Vagina (tissue), 2 donors: ENCODE measurements at regions not wholly inside any gene's neighbourhood (a gene's known extent, or its start where the extent isn't known, plus 50 kb on each side); places are given as distances from the start of the nearest gene placed in this dataset.

Source experiments
- CTCF ChIP-seq, 3 experiments: fragments of 450-650 bp in 2 of 3; fragments of 200-600 bp in 1 of 3; sonication (generic) in 1 of 3; IDR thresholded peaks; one replicate each; pipeline ENCODE4 v1.5.1; 2017 to 2019; ENCODE audit warnings: antibody characterized with exemption in 3 of 3, mild to moderate bottlenecking in 2 of 3, moderate library complexity in 2 of 3
- POLR2A ChIP-seq, 2 donors: fragments of 450-650 bp; IDR thresholded peaks; one replicate each; pipeline ENCODE4 v1.6.1; 2017; ENCODE audit warnings: antibody characterized with exemption in 2 of 2, mild to moderate bottlenecking in 2 of 2, moderate library complexity in 2 of 2
- POLR2AphosphoS5 ChIP-seq, 2 donors: sonication (generic); formaldehyde crosslinking; IDR thresholded peaks; one replicate each; pipeline ENCODE4 v1.9.0; 2017; ENCODE audit warnings: antibody characterized with exemption in 2 of 2, mild to moderate bottlenecking in 2 of 2, low read depth in 1 of 2; ENCODE audit not compliant: insufficient read depth in 1 of 2

GRCh38 chr20:4453359-4453758, 204.3 kb upstream of the ADRA1D start:
- TF ChIP-seq POLR2A (IDR thresholded peaks at IDR 0.05), result no peak
- TF ChIP-seq POLR2AphosphoS5 (IDR thresholded peaks at IDR 0.05; ENCODE audit: insufficient read depth in 1 of 2, low read depth in 1 of 2), result no peak
- TF ChIP-seq CTCF (IDR thresholded peaks at IDR 0.05), result no peak
